GM21381 (cell line): ENCODE measurements at regions not wholly inside any gene's neighbourhood (a gene's known extent, or its start where the extent isn't known, plus 50 kb on each side); places are given as distances from the start of the nearest gene placed in this dataset.
"Not testable (repeated sequence)": the region's sequence is repeated elsewhere in the genome, so short reads cannot be mapped to it uniquely, and the experiment has no call there.

Source experiments
- ATAC-seq: cut with Tn5 transposase; IDR thresholded peaks from one replicate; pipeline ENCODE4 v1.9.1; 2021; ENCODE audit warnings: mild to moderate bottlenecking, moderate library complexity; ENCODE audit not compliant: unreplicated experiment

- ATAC-seq = no peak
Observed at GRCh38 chr14:53619691-53620231, 336.9 kb downstream of the BMP4 start.

GRCh38 chr14:53616536-53616935, 340.1 kb downstream of the BMP4 start:
- ATAC-seq = not testable (repeated sequence)

GRCh38 chr14:53615252-53615651, 341.4 kb downstream of the BMP4 start:
- ATAC-seq = no peak

GRCh38 chr14:53613404-53614253, 343.0 kb downstream of the BMP4 start:
- ATAC-seq = peak; percentile 98

- no peak for ATAC-seq
Observed at GRCh38 chr14:53610947-53611346, 345.7 kb downstream of the BMP4 start.

- no peak for ATAC-seq
Observed at GRCh38 chr14:53609009-53609408, 347.6 kb downstream of the BMP4 start.

GRCh38 chr14:53608369-53608768, 348.3 kb downstream of the BMP4 start:
- ATAC-seq = no peak

GRCh38 chr14:53606203-53606602, 350.4 kb downstream of the BMP4 start:
- no peak for ATAC-seq

GRCh38 chr14:53605562-53605961, 351.1 kb downstream of the BMP4 start:
- ATAC-seq = no peak

- ATAC-seq = no peak
Observed at GRCh38 chr14:53603994-53604393, 352.6 kb downstream of the BMP4 start.

- no peak for ATAC-seq
Observed at GRCh38 chr14:53601409-53601808, 355.2 kb downstream of the BMP4 start.

- no peak for ATAC-seq
Observed at GRCh38 chr14:53599221-53599945, 357.2 kb downstream of the BMP4 start.

GRCh38 chr14:53596853-53597525, 359.6 kb downstream of the BMP4 start:
- ATAC-seq = no peak

GRCh38 chr14:53591816-53592215, 364.8 kb downstream of the BMP4 start:
- ATAC-seq = no peak

GRCh38 chr14:53581504-53581903, 375.1 kb downstream of the BMP4 start:
- no peak for ATAC-seq

- ATAC-seq = no peak
Observed at GRCh38 chr14:53571641-53572328, 384.8 kb downstream of the BMP4 start.

- ATAC-seq = peak; percentile 95
Observed at GRCh38 chr14:53570411-53571387, 385.9 kb downstream of the BMP4 start.

- ATAC-seq = no peak
Observed at GRCh38 chr14:53569446-53569845, 387.2 kb downstream of the BMP4 start.

GRCh38 chr14:53567236-53567780, 389.3 kb downstream of the BMP4 start:
- no peak for ATAC-seq
